BE2C (cell line): ENCODE measurements at regions not wholly inside any gene's neighbourhood (a gene's known extent, or its start where the extent isn't known, plus 50 kb on each side); places are given as distances from the start of the nearest gene placed in this dataset.

Experiments used
- DNase-seq: peaks from one replicate; pipeline ENCODE4 v3.0.0-alpha.2; 2020
- H3K27me3 ChIP-seq: fragments of 250-450 bp; sonication (Bioruptor Pico); 2 replicates; pipeline ENCODE4 v1.5.1; 2020; ENCODE audit warnings: mild to moderate bottlenecking
- H3K36me3 ChIP-seq: fragments of 250-450 bp; sonication (Bioruptor Pico); 2 replicates; pipeline ENCODE4 v1.5.1; 2020; ENCODE audit warnings: mild to moderate bottlenecking
- H3K4me1 ChIP-seq: fragments of 250-450 bp; sonication (Bioruptor Pico); 2 replicates; pipeline ENCODE4 v1.5.1; 2020
- H3K4me3 ChIP-seq: 2 replicates; pipeline ENCODE4 v1.5.1; 2011; ENCODE audit warnings: low read depth, low read length
- H3K9me3 ChIP-seq: fragments of 250-450 bp; sonication (Bioruptor Pico); 2 replicates; pipeline ENCODE4 v1.5.1; 2020
- TF ChIP-seq, protein P1 (sequence below): IDR thresholded peaks from 2 replicates; pipeline ENCODE4 v1.5.1; 2012; ENCODE audit warnings: mild to moderate bottlenecking, low read depth, low read length

- Histone ChIP-seq H3K9me3 (no peaks in the 10 kb centered on the region), H3K4me3 (no peak overlapping the region), H3K27me3 (no peaks in the 10 kb centered on the region), H3K36me3 (no peaks in the 10 kb centered on the region), H3K4me1 (no peaks in the 10 kb centered on the region)
- no peak for DNase-seq
- TF ChIP-seq, protein P1, sequence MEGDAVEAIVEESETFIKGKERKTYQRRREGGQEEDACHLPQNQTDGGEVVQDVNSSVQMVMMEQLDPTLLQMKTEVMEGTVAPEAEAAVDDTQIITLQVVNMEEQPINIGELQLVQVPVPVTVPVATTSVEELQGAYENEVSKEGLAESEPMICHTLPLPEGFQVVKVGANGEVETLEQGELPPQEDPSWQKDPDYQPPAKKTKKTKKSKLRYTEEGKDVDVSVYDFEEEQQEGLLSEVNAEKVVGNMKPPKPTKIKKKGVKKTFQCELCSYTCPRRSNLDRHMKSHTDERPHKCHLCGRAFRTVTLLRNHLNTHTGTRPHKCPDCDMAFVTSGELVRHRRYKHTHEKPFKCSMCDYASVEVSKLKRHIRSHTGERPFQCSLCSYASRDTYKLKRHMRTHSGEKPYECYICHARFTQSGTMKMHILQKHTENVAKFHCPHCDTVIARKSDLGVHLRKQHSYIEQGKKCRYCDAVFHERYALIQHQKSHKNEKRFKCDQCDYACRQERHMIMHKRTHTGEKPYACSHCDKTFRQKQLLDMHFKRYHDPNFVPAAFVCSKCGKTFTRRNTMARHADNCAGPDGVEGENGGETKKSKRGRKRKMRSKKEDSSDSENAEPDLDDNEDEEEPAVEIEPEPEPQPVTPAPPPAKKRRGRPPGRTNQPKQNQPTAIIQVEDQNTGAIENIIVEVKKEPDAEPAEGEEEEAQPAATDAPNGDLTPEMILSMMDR = no peak
Measured at GRCh38 chr4:93957186-93957585, 128.6 kb downstream of the ATOH1 start.

GRCh38 chr4:93960450-93960849 lies 131.9 kb downstream of the ATOH1 start:
- TF ChIP-seq, protein P1 = no peak
- no peaks in the 10 kb centered on the region for H3K4me1 ChIP-seq
- no peaks in the 10 kb centered on the region for H3K9me3 ChIP-seq
- DNase-seq = no peak
- H3K4me3 ChIP-seq = no peak overlapping the region
- H3K27me3 ChIP-seq = no peaks in the 10 kb centered on the region
- no peaks in the 10 kb centered on the region for H3K36me3 ChIP-seq

DNA sequence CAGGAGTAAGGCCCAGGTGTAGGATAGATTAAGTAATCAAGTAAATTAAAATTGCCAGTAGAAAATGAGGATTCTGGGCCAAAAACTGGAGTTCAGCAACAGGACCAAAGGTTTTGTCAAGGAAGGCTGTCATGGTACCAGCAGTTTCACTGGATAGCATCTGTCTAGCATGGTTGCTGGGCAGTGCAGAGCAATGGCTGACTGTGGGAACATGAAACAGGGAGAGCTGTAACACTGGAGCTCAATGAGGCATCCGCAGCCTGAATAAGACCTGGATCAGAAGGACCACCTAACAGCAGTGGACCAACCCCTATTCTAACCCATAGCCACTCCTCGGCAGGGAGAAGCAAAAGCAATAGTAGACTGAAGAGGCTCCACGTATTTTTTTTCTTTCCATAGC lies 132.4 kb downstream of the ATOH1 start:
- no peak for DNase-seq

GRCh38 chr4:93981594-93981993 lies 153.0 kb downstream of the ATOH1 start:
- H3K4me3 ChIP-seq = no peak overlapping the region
- TF ChIP-seq, protein P1 = no peak
- no peak for DNase-seq
- peaks cover 2% of the 10 kb centered on the region; the same call in 1 of the 2 replicates for H3K4me1 ChIP-seq
- no peaks in the 10 kb centered on the region for H3K27me3 ChIP-seq
- no peaks in the 10 kb centered on the region for H3K36me3 ChIP-seq
- H3K9me3 ChIP-seq = 0 out of 2 replicates have a peak, but pooled peaks cover 2% of the 10 kb centered on the region

More for the DNA sequence above, 132.4 kb downstream of the ATOH1 start:
- no peaks in the 10 kb centered on the region for H3K36me3 ChIP-seq
- TF ChIP-seq, protein P1 = no peak
- H3K9me3 ChIP-seq = no peaks in the 10 kb centered on the region
- no peak overlapping the region for H3K4me3 ChIP-seq
- no peaks in the 10 kb centered on the region for H3K4me1 ChIP-seq
- H3K27me3 ChIP-seq = no peaks in the 10 kb centered on the region

GRCh38 chr4:93982255-93982654 lies 153.7 kb downstream of the ATOH1 start:
- H3K4me3 ChIP-seq = no peak overlapping the region
- no peaks in the 10 kb centered on the region for H3K36me3 ChIP-seq
- H3K9me3 ChIP-seq = 0 out of 2 replicates have a peak, but pooled peaks cover 2% of the 10 kb centered on the region
- H3K27me3 ChIP-seq = no peaks in the 10 kb centered on the region
- TF ChIP-seq, protein P1 = no peak
- H3K4me1 ChIP-seq = peaks cover 2% of the 10 kb centered on the region; the same call in 1 of the 2 replicates
- DNase-seq = no peak

- H3K9me3 ChIP-seq = no peaks in the 10 kb centered on the region
- TF ChIP-seq, protein P1 = no peak
- no peaks in the 10 kb centered on the region for H3K36me3 ChIP-seq
- no peak overlapping the region for H3K4me3 ChIP-seq
- peaks cover 2% of the 10 kb centered on the region; the same call in 1 of the 2 replicates for H3K4me1 ChIP-seq
- H3K27me3 ChIP-seq = no peaks in the 10 kb centered on the region
- DNase-seq = no peak
Measured at GRCh38 chr4:93983140-93983539, 154.6 kb downstream of the ATOH1 start.
